IMR-90 (cell line): ENCODE measurements at regions not wholly inside any gene's neighbourhood (a gene's known extent, or its start where the extent isn't known, plus 50 kb on each side); places are given as distances from the start of the nearest gene placed in this dataset.

Source experiments
- ATAC-seq: fragments of 200-7000 bp; cut with Tn5 transposase; 2 replicates; pipeline ENCODE4 v1.9.1; 2020; ENCODE audit warnings: low read depth, mild to moderate bottlenecking, moderate library complexity
- BruUV-seq: library from RNA; stranded (reverse); fragments of 400-500 nt; replicated peaks from 2 replicates; lab custom pipeline; 2021; lab: Mats Ljungman, UMichigan
- CTCF ChIA-PET: fragments of 300-600 bp; formaldehyde crosslinking; extraction: SDS; loops from one replicate; lab custom pipeline; 2021; ENCODE audit warnings: antibody characterized with exemption; lab: Yijun Ruan, JAX
- POLR2A ChIA-PET: fragments of 300-600 bp; sonication (Branson Sonifier 250); formaldehyde crosslinking; loops from one replicate; lab custom pipeline; 2022; ENCODE audit warnings: antibody characterized with exemption; ENCODE audit not compliant: unreplicated experiment; lab: Charles Lee
- DNase-seq: peaks from one replicate; pipeline ENCODE4 v3.0.0; 2013
- H2AFZ ChIP-seq: replicated peaks from 2 replicates; pipeline ENCODE3; 2013; ENCODE audit warnings: low read length, mild to moderate bottlenecking; ENCODE audit not compliant: poor library complexity
- H2AK5ac ChIP-seq: 2 replicates; pipeline ENCODE4 v1.6.1; 2013; ENCODE audit warnings: low read depth, low read length, inconsistent platforms
- H2AK9ac ChIP-seq: replicated peaks from 2 replicates; pipeline ENCODE3; 2013; ENCODE audit warnings: mild to moderate bottlenecking, low read depth, low read length, moderate library complexity; ENCODE audit not compliant: poor library complexity
- H2BK120ac ChIP-seq: 2 replicates; pipeline ENCODE4 v1.6.1; 2013; ENCODE audit warnings: low read depth, low read length, inconsistent platforms
- H2BK15ac ChIP-seq: 3 replicates; pipeline ENCODE4 v1.6.1; 2013; ENCODE audit warnings: low read depth, low read length, inconsistent platforms
- H2BK20ac ChIP-seq: 2 replicates; pipeline ENCODE4 v1.6.1; 2013; ENCODE audit warnings: low read depth, mild to moderate bottlenecking, inconsistent platforms, low read length, moderate library complexity
- H2BK5ac ChIP-seq: 2 replicates; pipeline ENCODE4 v1.6.1; 2013; ENCODE audit warnings: mild to moderate bottlenecking, low read depth, low read length, inconsistent platforms; ENCODE audit not compliant: poor library complexity, severe bottlenecking
- H3K14ac ChIP-seq: replicated peaks from 2 replicates; pipeline ENCODE4 v1.6.1; 2013; ENCODE audit warnings: low read depth, low read length, inconsistent platforms
- H3K18ac ChIP-seq: 2 replicates; pipeline ENCODE4 v1.6.1; 2013; ENCODE audit warnings: low read depth, low read length, control low read depth
- H3K23ac ChIP-seq: 2 replicates; pipeline ENCODE4 v1.6.1; 2013; ENCODE audit warnings: low read depth, low read length, inconsistent platforms
- H3K27ac ChIP-seq: 2 replicates; pipeline ENCODE4 v1.5.1; 2013; ENCODE audit warnings: mild to moderate bottlenecking, control low read depth, low read length; ENCODE audit not compliant: insufficient read depth
- H3K27me3 ChIP-seq: 2 replicates; pipeline ENCODE4 v1.6.1; 2013; ENCODE audit warnings: low read length; ENCODE audit not compliant: control insufficient read depth, insufficient read depth
- H3K36me3 ChIP-seq: 2 replicates; pipeline ENCODE4 v1.6.1; 2013; ENCODE audit warnings: low read length, mixed read lengths; ENCODE audit not compliant: control insufficient read depth, insufficient read depth
- H3K4ac ChIP-seq: 2 replicates; pipeline ENCODE4 v1.6.1; 2013; ENCODE audit warnings: low read depth, low read length, inconsistent platforms
- H3K4me1 ChIP-seq: 2 replicates; pipeline ENCODE4 v1.6.1; 2013; ENCODE audit warnings: low read length, mixed read lengths; ENCODE audit not compliant: control insufficient read depth, insufficient read depth
- H3K4me2 ChIP-seq: 2 replicates; pipeline ENCODE4 v1.6.1; 2013; ENCODE audit warnings: low read depth, mild to moderate bottlenecking, control low read depth, low read length, moderate library complexity
- H3K4me3 ChIP-seq: 2 replicates; pipeline ENCODE4 v1.5.1; 2013; ENCODE audit warnings: low read depth, mild to moderate bottlenecking, control low read depth, low read length, moderate library complexity; ENCODE audit not compliant: insufficient read depth
- H3K56ac ChIP-seq: 2 replicates; pipeline ENCODE4 v1.6.1; 2013; ENCODE audit warnings: low read length, inconsistent platforms; ENCODE audit not compliant: insufficient read depth; ENCODE audit errors: extremely low read depth
- H3K79me1 ChIP-seq, 2 experiments: 2 replicates each; pipeline ENCODE4 v1.6.1; 2013; ENCODE audit warnings: low read length in 2 of 2, inconsistent platforms in 1 of 2, low read depth in 1 of 2
- H3K9ac ChIP-seq: 2 replicates; pipeline ENCODE4 v1.6.1; 2013; ENCODE audit warnings: low read depth, low read length, control low read depth
- H3K9me1 ChIP-seq: 2 replicates; pipeline ENCODE4 v1.6.1; 2013; ENCODE audit warnings: low read length, inconsistent platforms; ENCODE audit not compliant: insufficient read depth
- H3K9me3 ChIP-seq: 2 replicates; pipeline ENCODE4 v1.6.1; 2013; ENCODE audit warnings: low read length; ENCODE audit not compliant: control insufficient read depth, insufficient read depth
- H4K20me1 ChIP-seq: 2 replicates; pipeline ENCODE4 v1.6.1; 2013; ENCODE audit warnings: low read length, inconsistent platforms; ENCODE audit not compliant: insufficient read depth
- H4K5ac ChIP-seq: 2 replicates; pipeline ENCODE4 v1.6.1; 2013; ENCODE audit warnings: mild to moderate bottlenecking, low read depth, low read length, control low read depth
- H4K8ac ChIP-seq, 2 experiments: 2 replicates each; pipeline ENCODE4 v1.6.1; 2013; ENCODE audit warnings: low read depth in 2 of 2, low read length in 2 of 2, control low read depth in 1 of 2, inconsistent platforms in 1 of 2
- H4K91ac ChIP-seq: 2 replicates; pipeline ENCODE4 v1.6.1; 2013; ENCODE audit warnings: low read depth, low read length, inconsistent platforms; ENCODE audit not compliant: insufficient read depth
- CTCF ChIP-seq: conservative IDR thresholded peaks from 2 replicates; pipeline ENCODE4 v1.5.1; 2012; ENCODE audit warnings: mild to moderate bottlenecking, low read depth, low read length, improper control_type of control experiment
- ELK1 ChIP-seq: fragments of 150-350 bp; IDR thresholded peaks from 2 replicates; pipeline ENCODE4 v1.6.1; 2016; ENCODE audit warnings: low read depth, mild to moderate bottlenecking, low read length, moderate library complexity, borderline replicate concordance
- MXI1 ChIP-seq: IDR thresholded peaks from 2 replicates; pipeline ENCODE4 v1.6.1; 2012; ENCODE audit warnings: low read depth, mild to moderate bottlenecking, low read length, moderate library complexity, borderline replicate concordance
- POLR2A ChIP-seq: IDR thresholded peaks from 2 replicates; pipeline ENCODE4 v1.6.1; 2012; ENCODE audit warnings: mild to moderate bottlenecking, low read depth, low read length
- RFX5 ChIP-seq: IDR thresholded peaks from 2 replicates; pipeline ENCODE4 v1.8.0; 2012; ENCODE audit warnings: low read depth, mild to moderate bottlenecking, low read length, moderate library complexity
- WGBS, 2 experiments: methylation state at CpG; one replicate each; pipeline versions ENCODE4 v1.1.5 to v1.1.7; 2013; ENCODE audit warnings: missing lambda C conversion rate in 2 of 2; ENCODE audit not compliant: insufficient read length in 1 of 2; ENCODE audit errors: extremely low coverage in 2 of 2; 5-methylcytosine and 5-hydroxymethylcytosine counted together
- dilution Hi-C: fragments of 300-500 bp; cut with HindIII; formaldehyde crosslinking; loops from one replicate; pipeline ENCODE4 v1.14.3; 2018; ENCODE audit warnings: low sequenced_read_pairs; ENCODE audit not compliant: unreplicated experiment
- in situ Hi-C: fragments of 300-500 bp; cut with MboI; formaldehyde crosslinking; loops from 3 replicates; pipeline ENCODE4 v1.14.3; 2019; ENCODE audit warnings: low sequenced_read_pairs, inconsistent platforms, mixed read lengths
- intact Hi-C: fragments of 100-400 bp; cut with micrococcal nuclease; formaldehyde crosslinking; loops from 2 replicates; pipeline ENCODE4 v1.10.0; 2022

- DNase-seq (no peak), ATAC-seq (no peak)
- Histone ChIP-seq H4K20me1 (no peaks in the 10 kb centered on the region), H3K56ac (no peak overlapping the region), H3K23ac (no peak overlapping the region), H4K91ac (no peak overlapping the region), H2AFZ (no peak overlapping the region), H3K36me3 (no peaks in the 10 kb centered on the region), H3K27ac (no peak overlapping the region), H3K4ac (no peak overlapping the region), H3K4me1 (no peaks in the 10 kb centered on the region), H3K79me1 (no peaks in the 10 kb centered on the region), H2AK5ac (no peak overlapping the region), H3K14ac (no peak overlapping the region), H2BK5ac (no peak overlapping the region), H2AK9ac (no peak overlapping the region), H3K9ac (no peak overlapping the region), H2BK120ac (no peak overlapping the region), H3K4me3 (no peak overlapping the region), H4K8ac (no peak overlapping the region), H2BK20ac (no peak overlapping the region), H3K18ac (no peak overlapping the region), H3K9me3 (no peaks in the 10 kb centered on the region), H3K4me2 (no peak overlapping the region), H2BK15ac (no peak overlapping the region), H3K27me3 (no peaks in the 10 kb centered on the region), H3K9me1 (0 out of 2 replicates have a peak, but pooled peaks cover 4% of the 10 kb centered on the region), H4K5ac (no peak overlapping the region)
- intact Hi-C loops = no loop called here
- TF ChIP-seq ELK1 (no peak), RFX5 (no peak), CTCF (no peak), MXI1 (no peak), POLR2A (no peak)
- in situ Hi-C loops = no loop called here
- ChIA-PET POLR2A (no interaction called here), CTCF (no interaction called here)
- whole genome bisulfite sequencing, 2 experiments = 80% methylated on average over 1 of the region's 1 CpG; no CpG with 5 or more reads in 1 of the 2 experiments
- dilution Hi-C loops = no loop called here
- BruUV-seq = no TSS peak
These were observed 72.1 kb downstream of the LMO4 start for GRCh38 chr1:87400813-87401212.
